Fibroblast of peridontal ligament (primary cell): ENCODE measurements at regions not wholly inside any gene's neighbourhood (a gene's known extent, or its start where the extent isn't known, plus 50 kb on each side); places are given as distances from the start of the nearest gene placed in this dataset.

Experiments
- DNase-seq: peaks from one replicate; pipeline ENCODE4 v3.0.0-alpha.2; 2010; ENCODE audit errors: extremely low read depth

GRCh38 chr22:49017482-49018329 is 810.0 kb downstream of the BRD1 start:
- no peak for DNase-seq

- DNase-seq = no peak
These were observed 810.7 kb downstream of the BRD1 start for GRCh38 chr22:49016909-49017481.

GRCh38 chr22:49015993-49016908 is 811.4 kb downstream of the BRD1 start:
- no peak for DNase-seq

- no peak for DNase-seq
These were observed 812.2 kb downstream of the BRD1 start for GRCh38 chr22:49015459-49015858.

- no peak for DNase-seq
These were observed 813.2 kb downstream of the BRD1 start for GRCh38 chr22:49014227-49015201.

GRCh38 chr22:49013707-49014106 is 814.0 kb downstream of the BRD1 start:
- no peak for DNase-seq

- DNase-seq = no peak
These were observed 814.8 kb downstream of the BRD1 start for GRCh38 chr22:49012712-49013395.

- no peak for DNase-seq
These were observed 815.7 kb downstream of the BRD1 start for GRCh38 chr22:49011769-49012648.

- no peak for DNase-seq
These were observed 816.3 kb downstream of the BRD1 start for GRCh38 chr22:49011379-49011768.

- no peak for DNase-seq
These were observed 816.8 kb downstream of the BRD1 start for GRCh38 chr22:49010901-49011300.

- DNase-seq = no peak
These were observed 817.4 kb downstream of the BRD1 start for GRCh38 chr22:49010070-49010863.

GRCh38 chr22:49009359-49010063 is 818.2 kb downstream of the BRD1 start:
- no peak for DNase-seq

- no peak for DNase-seq
These were observed 818.9 kb downstream of the BRD1 start for GRCh38 chr22:49008682-49009235.

GRCh38 chr22:49007013-49007653 is 820.5 kb downstream of the BRD1 start:
- DNase-seq = no peak

GRCh38 chr22:49006207-49007012 is 821.3 kb downstream of the BRD1 start:
- DNase-seq = no peak

GRCh38 chr22:49005557-49005956 is 822.1 kb downstream of the BRD1 start:
- no peak for DNase-seq
